Large intestine (tissue), 3 donors: ENCODE measurements at regions not wholly inside any gene's neighbourhood (a gene's known extent, or its start where the extent isn't known, plus 50 kb on each side); places are given as distances from the start of the nearest gene placed in this dataset.
"Not testable (repeated sequence)": the region's sequence is repeated elsewhere in the genome, so short reads cannot be mapped to it uniquely, and the experiment has no call there.

Experiments
- DNase-seq, 2 donors: peaks; one replicate each; pipeline versions ENCODE4 v3.0.0 to v3.0.0-alpha.2; 2013
- H3K27ac ChIP-seq: one replicate; pipeline ENCODE4 v1.5.1; 2013; ENCODE audit warnings: low read length
- H3K27me3 ChIP-seq: 2 replicates; pipeline ENCODE4 v1.6.1; 2013; ENCODE audit warnings: low read length; ENCODE audit not compliant: control insufficient read depth, insufficient read depth
- H3K36me3 ChIP-seq: 2 replicates; pipeline ENCODE4 v1.6.1; 2013; ENCODE audit warnings: low read length; ENCODE audit not compliant: control insufficient read depth, insufficient read depth
- H3K4me1 ChIP-seq: one replicate; pipeline ENCODE4 v1.6.1; 2013; ENCODE audit warnings: low read length; ENCODE audit not compliant: control insufficient read depth, insufficient read depth
- H3K4me3 ChIP-seq: one replicate; pipeline ENCODE4 v1.5.1; 2013; ENCODE audit warnings: low read length
- H3K9me3 ChIP-seq: one replicate; pipeline ENCODE4 v1.6.1; 2013; ENCODE audit warnings: mild to moderate bottlenecking, low read depth, low read length, moderate library complexity; ENCODE audit not compliant: control insufficient read depth
- WGBS: methylation state at CpG from one replicate; pipeline ENCODE4 v1.1.5; 2013; ENCODE audit warnings: low lambda C conversion rate; ENCODE audit not compliant: insufficient coverage; 5-methylcytosine and 5-hydroxymethylcytosine counted together

DNA sequence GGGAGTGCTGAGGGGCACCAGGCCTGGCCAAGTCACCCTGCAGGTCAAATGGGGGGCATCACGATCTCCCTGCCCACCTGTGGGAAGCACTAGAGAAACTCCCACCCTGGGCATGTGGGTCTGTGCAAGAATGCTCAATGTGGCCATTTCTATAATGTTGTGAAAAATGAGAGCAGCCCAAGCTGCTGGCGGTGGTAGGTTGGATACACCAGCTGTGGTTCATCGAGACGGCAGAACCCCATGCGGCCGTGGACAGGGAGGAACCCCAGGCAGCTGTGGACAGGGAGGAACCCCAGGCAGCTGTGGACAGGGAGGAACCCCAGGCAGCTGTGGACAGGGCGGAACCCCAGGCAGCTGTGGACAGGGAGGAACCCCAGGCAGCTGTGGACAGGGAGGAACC, 129.1 kb downstream of the BRD1 start:
- H3K4me1 ChIP-seq, H3K27me3 ChIP-seq, H3K27ac ChIP-seq, H3K36me3 ChIP-seq, H3K4me3 ChIP-seq, DNase-seq, H3K9me3 ChIP-seq: not testable (repeated sequence)
- no CpG with 5 or more reads among the region's 7 CpGs for WGBS

DNA sequence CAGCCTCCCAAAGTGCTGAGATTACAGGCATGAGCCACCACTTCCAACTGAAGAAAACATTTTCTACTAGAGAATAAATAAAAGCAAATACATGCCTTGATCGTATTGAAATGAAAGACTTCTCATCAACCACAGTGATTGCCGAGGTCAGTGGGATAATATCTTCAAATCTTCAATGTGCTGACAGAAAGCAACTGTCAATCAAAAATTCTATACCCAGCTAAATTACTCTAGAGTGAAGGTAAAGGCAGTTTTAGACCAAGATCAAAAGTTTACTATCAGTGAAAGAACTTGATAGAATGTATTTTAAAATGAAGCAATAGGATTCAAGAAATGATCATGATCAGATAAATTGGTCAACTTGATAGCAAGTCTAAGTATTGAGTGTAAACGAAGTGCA, 130.6 kb downstream of the BRD1 start:
- no peak for DNase-seq
- no peaks in the 10 kb centered on the region for H3K9me3 ChIP-seq
- H3K4me3 ChIP-seq = no peak overlapping the region
- no peaks in the 10 kb centered on the region for H3K36me3 ChIP-seq
- no peak overlapping the region for H3K27ac ChIP-seq
- H3K4me1 ChIP-seq = no peaks in the 10 kb centered on the region
- 88% methylated on average over 3 of the region's 3 CpGs for WGBS
- H3K27me3 ChIP-seq = no peaks in the 10 kb centered on the region

DNA sequence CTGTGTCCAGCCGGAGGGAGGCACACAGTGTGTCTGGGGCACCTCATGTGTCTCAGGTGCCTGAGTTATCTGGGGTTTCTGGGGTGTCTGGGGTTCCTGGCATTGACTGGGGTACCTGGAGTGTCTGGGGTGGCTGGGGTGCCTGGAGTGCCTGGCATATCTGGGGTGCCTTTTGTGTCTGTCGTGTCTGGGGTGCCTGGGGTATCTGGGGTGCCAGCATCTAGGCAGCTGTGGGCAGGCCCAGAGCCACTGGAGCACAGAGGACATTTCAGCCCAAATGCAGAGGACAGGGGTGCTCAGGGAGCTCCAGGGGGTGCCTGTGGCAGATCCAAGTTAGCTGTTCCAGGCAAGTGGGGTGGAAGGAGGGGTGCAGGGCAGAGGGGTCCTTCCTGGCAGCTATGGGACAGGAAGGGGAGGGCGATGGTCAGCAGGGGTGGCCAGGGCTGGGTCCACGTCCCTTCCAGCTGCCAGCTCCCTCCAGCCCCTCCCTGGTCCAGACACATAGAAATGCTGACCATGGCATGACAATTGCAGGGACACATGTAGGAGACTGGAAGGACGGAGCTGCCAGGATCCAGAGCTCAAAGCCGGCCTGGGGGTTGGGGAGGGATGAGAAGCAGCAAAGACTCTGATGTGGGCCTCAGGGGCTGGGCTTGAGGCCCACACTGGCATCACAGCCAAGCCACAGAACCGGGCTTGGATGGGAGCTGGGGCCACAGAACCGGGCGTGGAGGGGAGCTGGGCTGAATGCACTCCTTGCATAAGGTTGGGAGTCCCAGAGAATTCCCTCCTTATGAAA, 133.0 kb downstream of the BRD1 start:
- Histone ChIP-seq H3K27ac (no peak overlapping the region), H3K36me3 (no peaks in the 10 kb centered on the region), H3K27me3 (no peaks in the 10 kb centered on the region), H3K4me3 (no peak overlapping the region), H3K9me3 (no peaks in the 10 kb centered on the region), H3K4me1 (no peaks in the 10 kb centered on the region)
- no CpG with 5 or more reads among the region's 9 CpGs for WGBS
- DNase-seq = no peak

DNA sequence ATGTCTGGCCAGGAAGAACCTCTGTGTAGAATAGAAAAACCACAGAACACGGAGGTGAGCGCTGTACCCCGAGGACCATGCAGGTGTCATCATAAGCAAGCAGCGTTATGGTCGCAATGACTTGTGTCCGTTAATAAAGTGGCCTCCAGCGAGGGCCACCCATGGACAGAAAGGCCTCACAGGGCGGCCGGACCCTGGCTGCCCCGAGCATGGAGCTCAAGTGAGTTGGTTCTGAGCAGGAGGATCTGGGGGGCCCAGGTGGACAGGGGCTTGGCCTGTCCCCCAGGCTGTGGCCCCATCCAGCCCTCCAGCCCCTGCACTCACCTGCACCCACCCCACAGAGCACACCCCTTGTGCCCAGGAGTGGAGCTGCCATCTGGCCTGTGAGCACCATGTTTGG, 133.8 kb downstream of the BRD1 start:
- no CpG with 5 or more reads among the region's 10 CpGs for WGBS
- no peaks in the 10 kb centered on the region for H3K36me3 ChIP-seq
- no peak overlapping the region for H3K27ac ChIP-seq
- no peaks in the 10 kb centered on the region for H3K4me1 ChIP-seq
- no peaks in the 10 kb centered on the region for H3K27me3 ChIP-seq
- no peaks in the 10 kb centered on the region for H3K9me3 ChIP-seq
- H3K4me3 ChIP-seq = no peak overlapping the region
- DNase-seq = no peak

DNA sequence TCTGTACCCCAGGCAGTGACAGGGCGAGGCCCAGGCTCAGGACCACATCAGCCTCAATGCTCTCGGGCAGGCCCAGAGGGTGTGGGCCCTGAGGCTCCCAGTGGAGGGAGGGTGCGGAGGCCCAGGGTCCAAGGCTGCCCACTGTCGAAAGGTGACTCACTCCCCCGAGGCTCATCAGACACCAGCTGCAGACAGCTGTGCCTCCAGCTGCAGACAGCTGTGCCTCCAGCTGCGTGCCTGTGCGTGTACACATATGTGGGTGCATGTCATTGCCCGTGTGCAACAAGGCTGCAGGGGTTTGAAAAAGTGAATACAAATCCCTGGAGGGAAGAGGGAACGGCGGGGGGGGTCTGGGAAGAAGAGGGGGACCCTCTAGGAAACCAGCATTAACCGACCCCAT, 134.3 kb downstream of the BRD1 start:
- no peak for DNase-seq
- H3K36me3 ChIP-seq = no peaks in the 10 kb centered on the region
- no peaks in the 10 kb centered on the region for H3K9me3 ChIP-seq
- no peaks in the 10 kb centered on the region for H3K4me1 ChIP-seq
- H3K4me3 ChIP-seq = no peak overlapping the region
- no peak overlapping the region for H3K27ac ChIP-seq
- no peaks in the 10 kb centered on the region for H3K27me3 ChIP-seq
- no CpG with 5 or more reads among the region's 11 CpGs for WGBS

DNA sequence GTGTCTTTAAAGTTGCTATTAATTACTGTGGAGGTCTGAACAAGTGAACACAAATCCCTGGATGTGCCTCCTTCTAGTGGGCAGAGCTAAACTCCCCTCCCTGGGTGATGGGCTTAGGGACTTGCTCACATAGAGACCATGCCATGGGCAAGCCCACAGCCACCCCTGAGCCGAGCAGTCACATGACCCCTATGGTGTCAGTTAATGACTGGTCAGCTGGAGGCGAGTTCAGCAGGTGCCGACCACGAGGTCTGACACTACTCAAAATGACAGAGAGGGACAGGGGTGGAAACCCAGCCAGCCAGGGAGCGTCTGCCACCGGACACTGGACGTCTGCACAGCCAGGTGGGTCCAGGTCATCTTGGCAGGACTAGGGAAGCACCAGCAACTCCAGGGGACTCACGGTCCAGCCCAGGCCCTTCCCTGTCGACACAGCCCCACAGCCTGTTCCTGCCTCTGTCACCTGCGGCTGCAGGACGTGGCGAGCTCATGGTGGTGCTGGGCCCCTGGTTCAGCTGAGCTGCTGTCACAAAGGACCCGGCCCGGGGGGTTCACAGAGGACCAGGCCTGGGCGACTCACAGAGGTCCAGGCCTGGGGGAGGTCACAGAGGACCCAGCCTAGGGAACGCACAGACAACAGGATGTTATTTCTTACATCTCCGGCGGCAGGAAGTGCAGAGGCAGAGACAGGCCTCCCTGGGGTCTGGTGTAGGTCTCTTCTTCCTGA, 135.0 kb downstream of the BRD1 start:
- WGBS = no CpG with 5 or more reads among the region's 18 CpGs

DNA sequence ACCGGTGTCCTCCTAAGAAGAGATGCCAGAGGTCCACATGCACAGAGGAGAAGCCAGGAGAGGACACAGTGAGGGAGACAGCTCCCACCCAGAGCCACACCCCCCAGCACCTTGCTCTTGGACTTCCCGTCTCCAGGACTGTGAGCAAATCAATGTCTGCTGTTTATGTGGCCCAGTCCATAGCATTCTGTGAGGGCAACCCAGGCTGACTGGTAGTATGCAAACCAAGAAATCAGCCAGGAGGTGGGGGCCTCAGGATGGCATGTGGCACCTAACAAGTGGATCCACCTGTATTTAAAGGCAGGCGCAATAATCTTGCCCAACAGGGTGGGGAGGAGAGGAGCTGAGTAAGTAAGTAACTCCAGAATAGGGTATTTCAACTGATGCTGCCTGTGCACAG, 136.4 kb downstream of the BRD1 start:
- WGBS = no CpG with 5 or more reads among the region's 3 CpGs
- H3K27me3 ChIP-seq = no peaks in the 10 kb centered on the region
- no peak overlapping the region for H3K4me3 ChIP-seq
- DNase-seq = no peak
- H3K27ac ChIP-seq = no peak overlapping the region
- no peaks in the 10 kb centered on the region for H3K9me3 ChIP-seq
- no peaks in the 10 kb centered on the region for H3K4me1 ChIP-seq
- no peaks in the 10 kb centered on the region for H3K36me3 ChIP-seq

More for the DNA sequence above, 135.0 kb downstream of the BRD1 start:
- H3K9me3 ChIP-seq = no peaks in the 10 kb centered on the region
- no peak for DNase-seq
- H3K4me3 ChIP-seq = no peak overlapping the region
- no peaks in the 10 kb centered on the region for H3K27me3 ChIP-seq
- no peak overlapping the region for H3K27ac ChIP-seq
- H3K4me1 ChIP-seq = no peaks in the 10 kb centered on the region
- no peaks in the 10 kb centered on the region for H3K36me3 ChIP-seq

DNA sequence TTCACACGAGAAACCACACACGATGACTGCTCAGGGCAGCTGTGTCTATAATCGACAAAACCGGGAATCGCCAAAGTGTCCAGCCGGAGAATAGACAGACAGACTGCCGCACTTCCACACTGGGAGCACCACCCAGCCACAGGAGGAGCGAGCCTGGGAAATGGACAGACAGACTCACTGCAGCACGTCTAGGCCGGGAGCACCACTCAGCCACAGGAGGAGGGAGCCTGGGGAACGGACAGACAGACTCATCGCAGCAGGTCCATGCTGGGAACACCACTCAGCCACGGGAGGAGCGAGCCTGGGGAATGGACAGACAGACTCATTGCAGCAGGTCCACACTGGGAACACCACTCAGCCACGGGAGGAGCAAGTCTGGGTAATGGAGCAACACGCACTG, 137.2 kb downstream of the BRD1 start:
- Histone ChIP-seq H3K9me3 (no peaks in the 10 kb centered on the region), H3K4me1 (no peaks in the 10 kb centered on the region), H3K4me3 (no peak overlapping the region), H3K27me3 (no peaks in the 10 kb centered on the region), H3K27ac (no peak overlapping the region), H3K36me3 (no peaks in the 10 kb centered on the region)
- 100% methylated on average over 3 of the region's 16 CpGs for WGBS
- no peak for DNase-seq

DNA sequence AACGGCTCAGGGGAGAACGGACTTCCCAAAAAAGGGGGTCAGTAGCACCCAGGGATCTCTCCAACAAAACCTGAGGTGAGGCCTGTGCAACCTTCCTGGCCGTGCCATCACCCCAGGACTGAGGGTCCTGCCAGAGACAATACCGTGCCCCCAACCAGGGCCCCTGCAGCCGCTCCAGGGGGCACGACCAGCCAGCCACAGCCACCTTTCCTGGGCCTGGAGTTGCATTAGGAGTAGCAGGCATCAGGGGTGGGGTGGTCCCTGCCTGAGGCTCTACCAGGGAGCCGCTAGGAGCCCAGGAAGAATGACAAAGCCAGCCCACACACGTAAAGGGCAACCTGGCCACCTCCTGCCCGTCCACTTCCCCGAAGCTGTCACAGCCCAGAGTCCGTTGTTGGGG, 137.8 kb downstream of the BRD1 start:
- no peak overlapping the region for H3K27ac ChIP-seq
- H3K9me3 ChIP-seq = no peaks in the 10 kb centered on the region
- no peaks in the 10 kb centered on the region for H3K36me3 ChIP-seq
- no peak for DNase-seq
- H3K4me3 ChIP-seq = no peak overlapping the region
- no peaks in the 10 kb centered on the region for H3K4me1 ChIP-seq
- WGBS = no CpG with 5 or more reads among the region's 11 CpGs
- H3K27me3 ChIP-seq = no peaks in the 10 kb centered on the region

DNA sequence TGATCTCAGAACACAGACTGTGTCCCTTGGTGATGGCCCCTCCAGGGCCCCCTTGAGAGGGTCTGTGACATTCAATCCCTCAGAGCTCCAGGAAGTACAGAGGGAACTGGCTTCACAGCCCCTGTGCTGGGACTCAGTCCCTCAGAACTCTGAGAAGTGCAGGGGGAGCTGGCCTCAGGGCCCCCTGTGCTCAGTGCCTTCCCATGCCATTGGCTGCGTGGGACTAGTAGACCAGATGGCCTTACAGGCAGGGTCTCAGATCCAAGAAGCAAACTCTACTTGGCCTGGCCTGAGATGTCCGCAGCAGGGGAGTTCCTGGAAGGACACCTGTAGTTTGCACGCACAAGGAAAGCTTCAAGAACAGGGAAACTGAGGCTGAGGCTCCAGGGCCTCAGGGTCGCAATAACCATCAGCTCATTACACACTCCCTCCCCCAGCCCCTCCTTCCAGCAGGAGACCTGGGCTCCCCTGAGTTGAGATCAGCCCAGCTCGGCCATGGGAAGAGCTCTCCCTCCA, 138.4 kb downstream of the BRD1 start:
- WGBS = no CpG with 5 or more reads among the region's 5 CpGs
- no peaks in the 10 kb centered on the region for H3K27me3 ChIP-seq
- H3K27ac ChIP-seq = no peak overlapping the region
- H3K9me3 ChIP-seq = no peaks in the 10 kb centered on the region
- no peaks in the 10 kb centered on the region for H3K36me3 ChIP-seq
- DNase-seq = no peak
- no peak overlapping the region for H3K4me3 ChIP-seq
- no peaks in the 10 kb centered on the region for H3K4me1 ChIP-seq
